Endometrial microvascular endothelial cells (primary cell): ENCODE measurements at regions not wholly inside any gene's neighbourhood (a gene's known extent, or its start where the extent isn't known, plus 50 kb on each side); places are given as distances from the start of the nearest gene placed in this dataset.

ENCODE experiments used
- in situ Hi-C: cut with HindIII; loops from 2 replicates; pipeline ENCODE4 v1.10.0; 2017; ENCODE audit warnings: low sequenced_read_pairs, low pct_unique_long_range_greater_than_20kb; ENCODE audit errors: inconsistent ontology term

- in situ Hi-C loops: no loop called here
These were observed 356.9 kb downstream of the NFIB start for GRCh38 chr9:13957089-13957488.

GRCh38 chr9:13956107-13956506 is 357.8 kb downstream of the NFIB start:
- in situ Hi-C loops: no loop called here

- in situ Hi-C loops: no loop called here
These were observed 361.0 kb downstream of the NFIB start for GRCh38 chr9:13952906-13953305.

GRCh38 chr9:13948037-13948436 is 365.9 kb downstream of the NFIB start:
- in situ Hi-C loops: no loop called here

GRCh38 chr9:13943176-13943575 is 370.8 kb downstream of the NFIB start:
- in situ Hi-C loops: no loop called here

- in situ Hi-C loops: no loop called here
These were observed 371.2 kb downstream of the NFIB start for GRCh38 chr9:13942695-13943094.

- in situ Hi-C loops: no loop called here
These were observed 371.7 kb downstream of the NFIB start for GRCh38 chr9:13942201-13942600.

- in situ Hi-C loops: no loop called here
These were observed 372.2 kb downstream of the NFIB start for GRCh38 chr9:13941714-13942113.

- in situ Hi-C loops: no loop called here
These were observed 374.0 kb downstream of the NFIB start for GRCh38 chr9:13939701-13940490.

GRCh38 chr9:13939134-13939533 is 374.8 kb downstream of the NFIB start:
- in situ Hi-C loops: no loop called here

- in situ Hi-C loops: no loop called here
These were observed 379.5 kb downstream of the NFIB start for GRCh38 chr9:13934416-13934815.

GRCh38 chr9:13933268-13933656 is 380.7 kb downstream of the NFIB start:
- in situ Hi-C loops: no loop called here

GRCh38 chr9:13932528-13933267 is 381.2 kb downstream of the NFIB start:
- in situ Hi-C loops: no loop called here

GRCh38 chr9:13929013-13929412 is 384.9 kb downstream of the NFIB start:
- in situ Hi-C loops: no loop called here

GRCh38 chr9:13923381-13923780 is 390.6 kb downstream of the NFIB start:
- in situ Hi-C loops: loop anchor here (25.0 kb wide), 1 partner anchor 486 kb away; no protein-coding TSS in a partner anchor

- in situ Hi-C loops: loop anchor here (25.0 kb wide), 1 partner anchor 483 kb away; no protein-coding TSS in a partner anchor
These were observed 393.4 kb downstream of the NFIB start for GRCh38 chr9:13920557-13920956.

GRCh38 chr9:13919401-13919800 is 394.5 kb downstream of the NFIB start:
- in situ Hi-C loops: loop anchor here (25.0 kb wide), 1 partner anchor 482 kb away; no protein-coding TSS in a partner anchor

- in situ Hi-C loops: loop anchor here (25.0 kb wide), 1 partner anchor 480 kb away; no protein-coding TSS in a partner anchor
These were observed 396.4 kb downstream of the NFIB start for GRCh38 chr9:13917534-13917933.

GRCh38 chr9:13915591-13916301 is 398.2 kb downstream of the NFIB start:
- in situ Hi-C loops: loop anchor here (25.0 kb wide), 1 partner anchor 478 kb away; no protein-coding TSS in a partner anchor
